Globus pallidus (tissue), 1 donor: ENCODE measurements at regions not wholly inside any gene's neighbourhood (a gene's known extent, or its start where the extent isn't known, plus 50 kb on each side); places are given as distances from the start of the nearest gene placed in this dataset.

Source experiments
- DNase-seq: peaks from one replicate; pipeline ENCODE4 v3.0.0-alpha.2; 2015; ENCODE audit warnings: low spot score

GRCh38 chr6:45830441-45831139, 185.1 kb downstream of the CLIC5 start:
- DNase-seq: no peak

DNA sequence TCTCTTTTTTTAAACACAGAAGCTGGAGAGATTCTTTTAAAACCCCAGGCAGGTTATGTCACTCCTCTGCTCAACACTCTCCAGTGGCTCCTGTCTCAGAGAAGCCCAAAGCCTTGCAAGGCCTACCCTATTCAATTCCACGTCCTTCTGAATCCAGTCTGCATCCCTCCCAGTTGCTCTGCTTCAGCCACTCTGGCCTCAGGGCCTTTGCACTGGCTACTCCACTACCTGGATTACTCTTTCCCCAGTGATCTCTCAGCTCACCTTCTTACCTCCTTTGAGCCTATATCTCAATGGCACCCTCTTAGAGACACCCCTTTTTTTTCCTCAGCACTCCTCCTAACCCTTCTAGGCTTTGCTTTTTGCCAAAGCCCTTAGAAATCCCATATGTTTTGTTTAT, 185.8 kb downstream of the CLIC5 start:
- no peak for DNase-seq

GRCh38 chr6:45827952-45828530, 187.6 kb downstream of the CLIC5 start:
- DNase-seq: no peak

- DNase-seq: no peak
These were observed 192.8 kb downstream of the CLIC5 start for GRCh38 chr6:45822873-45823272.

DNA sequence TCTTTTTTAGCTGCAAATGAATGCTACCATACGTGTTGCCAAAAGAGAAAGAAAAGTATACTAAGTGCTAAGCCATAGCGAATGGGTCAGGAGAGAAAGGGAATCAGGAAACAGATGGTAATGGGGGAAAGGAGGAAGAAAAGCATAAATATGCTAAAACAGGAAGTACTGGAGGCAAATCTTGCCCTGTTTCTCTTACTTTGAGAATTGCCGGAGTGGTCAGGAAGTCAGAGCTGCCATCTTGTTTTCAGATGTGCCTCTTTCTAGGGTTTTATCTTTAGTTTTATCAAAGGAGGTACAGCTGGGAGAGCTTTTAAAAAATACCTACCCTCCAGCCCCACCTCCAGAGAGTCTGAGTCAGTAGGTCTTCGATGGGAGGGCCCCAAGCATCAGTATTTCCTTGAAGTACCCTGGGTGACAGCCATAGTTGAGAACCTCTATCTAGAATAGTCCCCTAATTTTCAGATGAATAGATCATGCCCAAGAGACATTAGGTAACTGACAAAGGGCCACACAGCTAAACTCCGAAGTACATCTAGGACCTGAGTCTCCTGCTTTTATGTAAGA, 193.3 kb downstream of the CLIC5 start:
- no peak for DNase-seq

DNA sequence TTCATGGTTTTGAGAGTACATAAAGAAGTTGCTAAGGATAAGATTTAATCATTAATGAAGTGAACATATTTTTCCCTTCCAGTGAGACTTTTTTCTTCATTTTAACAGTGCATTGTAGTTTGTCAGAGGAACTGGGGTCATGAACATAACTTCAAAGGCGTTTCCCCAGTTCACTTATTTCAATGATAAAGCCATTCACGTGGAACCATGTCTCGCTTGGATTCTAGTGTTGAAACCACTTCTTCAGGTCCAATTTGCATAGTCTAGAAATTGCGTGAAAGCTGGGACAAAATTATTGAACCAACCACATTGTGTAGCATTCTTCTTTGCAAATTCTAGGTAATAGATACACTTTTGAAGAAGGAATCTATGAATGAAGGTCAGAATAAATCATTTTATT, 197.0 kb downstream of the CLIC5 start:
- no peak for DNase-seq

DNA sequence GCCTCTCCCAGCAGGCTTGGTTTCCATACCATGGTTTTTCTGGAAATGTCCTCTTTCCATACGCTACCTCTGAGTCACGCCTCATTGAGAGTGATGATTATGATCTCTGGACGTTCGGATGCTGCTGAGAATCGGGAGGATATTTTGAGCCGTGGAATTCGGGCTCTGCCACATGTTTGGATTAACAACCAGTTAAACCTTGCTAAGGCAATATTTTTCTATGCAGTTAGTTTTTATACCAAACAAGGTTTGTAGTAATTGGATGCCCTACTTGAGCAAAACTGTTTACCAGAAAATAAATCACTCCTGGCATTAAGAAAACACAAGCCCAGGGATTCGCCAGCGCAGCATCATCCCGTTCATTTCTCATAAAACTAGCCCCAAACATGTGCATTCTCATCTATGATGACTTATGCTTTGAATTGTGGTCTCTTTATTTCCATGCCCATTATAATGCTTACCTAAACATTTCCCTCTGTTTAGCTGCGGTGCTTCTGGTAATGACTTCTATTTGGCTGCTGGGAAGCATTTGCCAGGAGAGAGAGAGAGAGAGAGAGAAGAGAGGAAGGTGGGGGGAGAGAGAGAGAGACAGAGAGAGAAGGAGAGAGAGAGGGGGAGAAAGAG, 198.9 kb downstream of the CLIC5 start:
- DNase-seq: no peak

DNA sequence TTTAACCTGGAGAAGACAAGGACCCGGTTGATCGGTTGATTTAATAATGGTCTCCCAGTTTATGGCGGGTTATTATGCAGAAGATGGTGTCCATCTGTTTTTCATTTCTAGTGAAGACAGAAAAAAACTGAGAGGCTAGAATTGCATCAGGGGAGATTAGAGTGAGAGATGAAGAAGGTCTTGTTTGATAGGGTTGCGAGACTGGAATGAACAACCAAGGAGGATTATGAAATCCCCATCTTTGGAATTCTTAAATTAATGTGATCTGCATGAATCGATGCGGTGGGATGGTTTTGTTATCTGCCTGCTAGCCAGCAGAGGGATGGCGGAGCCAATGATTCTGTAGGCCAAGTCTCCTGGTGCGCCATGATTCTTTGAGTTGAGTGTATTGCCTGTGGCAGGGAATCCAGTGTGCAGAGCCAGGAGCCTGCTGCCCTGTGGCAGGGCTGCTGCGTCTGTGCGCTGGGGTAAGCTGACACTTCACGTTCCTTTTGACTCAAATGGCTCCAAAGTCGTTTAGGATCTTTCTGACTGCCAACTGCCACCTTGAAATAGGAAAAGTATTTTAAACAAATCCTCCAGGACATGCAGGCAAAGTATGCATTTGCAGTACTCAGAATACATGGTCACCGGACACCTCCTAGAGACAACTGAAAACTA, 200.1 kb downstream of the CLIC5 start:
- no peak for DNase-seq

GRCh38 chr6:45814772-45815171, 200.9 kb downstream of the CLIC5 start:
- no peak for DNase-seq

GRCh38 chr6:45813943-45814342, 201.7 kb downstream of the CLIC5 start:
- no peak for DNase-seq

GRCh38 chr6:45812922-45813321, 202.7 kb downstream of the CLIC5 start:
- DNase-seq: peak; percentile 81

GRCh38 chr6:45808917-45809316, 206.7 kb downstream of the CLIC5 start:
- DNase-seq: no peak

DNA sequence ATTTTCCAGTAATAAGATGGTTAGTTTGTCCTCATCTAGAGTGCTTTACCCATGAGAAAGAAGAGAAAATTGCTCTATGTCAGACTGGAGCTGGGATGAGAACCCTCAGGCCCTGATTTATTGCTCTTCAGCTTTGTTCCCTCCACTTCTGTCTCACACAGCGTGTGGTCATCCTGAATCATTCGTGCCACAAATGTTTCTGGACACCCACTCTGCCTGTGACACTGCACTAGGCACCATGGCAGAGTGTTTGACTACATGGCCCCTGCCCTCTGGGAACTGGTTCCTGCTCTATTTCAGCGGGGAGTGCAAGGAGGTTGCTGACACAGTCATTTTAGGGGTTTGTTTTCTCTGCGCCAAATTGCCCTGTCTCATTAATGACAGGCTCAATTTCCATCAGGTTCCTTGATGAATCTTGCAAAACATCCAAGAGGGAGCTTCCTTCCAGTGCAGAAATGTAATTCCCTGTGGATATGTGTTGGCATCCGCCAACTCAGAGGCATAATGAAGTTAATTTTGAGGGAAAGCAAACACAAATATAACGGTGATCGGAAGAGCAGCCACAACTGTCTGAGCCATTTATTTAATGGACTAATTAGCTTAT, 207.5 kb downstream of the CLIC5 start:
- DNase-seq: no peak

DNA sequence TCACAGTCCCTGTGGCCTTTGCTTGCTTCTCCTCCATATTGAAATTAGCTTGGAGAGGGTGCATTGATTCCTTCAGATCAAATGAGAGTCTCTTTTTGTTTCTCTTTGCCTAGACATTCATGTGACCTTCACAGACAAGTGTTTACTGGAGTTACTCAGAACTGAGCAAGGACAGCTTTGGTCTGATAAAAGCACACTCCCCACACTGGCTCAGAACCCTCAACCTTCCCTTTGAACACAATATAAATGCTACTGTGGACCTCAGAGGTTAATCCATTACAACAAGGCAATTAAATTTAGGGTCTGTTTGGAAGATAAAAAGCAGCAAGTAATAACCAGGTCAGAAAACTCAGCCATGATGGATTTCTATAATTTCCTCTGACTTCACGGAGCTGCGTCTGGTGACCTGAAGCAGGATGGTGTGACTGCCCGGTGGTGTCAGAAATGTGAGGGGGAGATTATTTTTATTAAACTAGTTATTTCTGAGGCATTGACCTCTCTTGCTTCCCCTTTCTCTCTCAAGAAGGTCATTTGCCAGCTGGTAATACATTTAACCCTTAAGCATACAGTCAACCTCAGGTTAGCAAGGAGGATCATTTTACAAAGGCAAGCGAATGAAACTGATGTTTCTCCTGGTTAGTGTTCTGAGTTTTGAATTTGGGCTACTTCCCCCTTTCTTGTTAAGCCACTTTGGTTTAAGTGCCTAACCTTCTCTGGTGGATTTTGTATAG, 208.2 kb downstream of the CLIC5 start:
- no peak for DNase-seq

DNA sequence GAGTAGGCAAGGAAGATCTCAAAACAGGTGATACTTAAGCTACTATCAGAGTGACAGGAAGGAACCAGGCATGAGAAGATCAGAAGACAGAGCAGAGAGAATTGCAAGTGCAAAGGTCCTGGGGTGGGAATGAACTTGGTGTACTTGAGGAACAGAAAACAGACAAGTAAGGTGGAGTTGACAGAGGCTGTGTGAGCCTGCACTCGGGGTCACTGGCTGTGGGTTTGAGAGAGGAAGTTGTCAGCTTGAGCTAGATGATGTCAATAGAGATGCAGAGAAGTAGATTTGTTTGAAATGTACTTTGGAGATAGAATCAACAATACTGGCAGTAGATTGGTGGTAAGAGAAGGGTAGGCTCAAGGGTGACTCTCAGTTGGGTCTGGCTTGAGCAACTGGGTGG, 209.5 kb downstream of the CLIC5 start:
- no peak for DNase-seq

GRCh38 chr6:45803071-45803470, 212.6 kb downstream of the CLIC5 start:
- DNase-seq: no peak

- no peak for DNase-seq
These were observed 214.0 kb downstream of the CLIC5 start for GRCh38 chr6:45801471-45802289.

- DNase-seq: no peak
These were observed 214.7 kb downstream of the CLIC5 start for GRCh38 chr6:45800911-45801310.

- DNase-seq: no peak
These were observed 220.0 kb downstream of the CLIC5 start for GRCh38 chr6:45795678-45796077.

GRCh38 chr6:45794465-45794864, 221.2 kb downstream of the CLIC5 start:
- DNase-seq: no peak
